Esophagus squamous epithelium (tissue), 4 donors: ENCODE measurements at regions not wholly inside any gene's neighbourhood (a gene's known extent, or its start where the extent isn't known, plus 50 kb on each side); places are given as distances from the start of the nearest gene placed in this dataset.

Experiments used
- CTCF ChIP-seq, 6 experiments: fragments of 450-650 bp in 4 of 6; fragments of 200-600 bp in 2 of 6; sonication (generic) in 2 of 6; IDR thresholded peaks; one replicate each; pipeline ENCODE4 v1.5.1; 2016 to 2019; ENCODE audit warnings: antibody characterized with exemption in 6 of 6, mild to moderate bottlenecking in 4 of 6, moderate library complexity in 4 of 6
- POLR2A ChIP-seq, 4 donors: fragments of 450-650 bp; IDR thresholded peaks; one replicate each; pipeline ENCODE4 v1.6.1; 2017; ENCODE audit warnings: antibody characterized with exemption in 4 of 4, mild to moderate bottlenecking in 4 of 4, moderate library complexity in 3 of 4

DNA sequence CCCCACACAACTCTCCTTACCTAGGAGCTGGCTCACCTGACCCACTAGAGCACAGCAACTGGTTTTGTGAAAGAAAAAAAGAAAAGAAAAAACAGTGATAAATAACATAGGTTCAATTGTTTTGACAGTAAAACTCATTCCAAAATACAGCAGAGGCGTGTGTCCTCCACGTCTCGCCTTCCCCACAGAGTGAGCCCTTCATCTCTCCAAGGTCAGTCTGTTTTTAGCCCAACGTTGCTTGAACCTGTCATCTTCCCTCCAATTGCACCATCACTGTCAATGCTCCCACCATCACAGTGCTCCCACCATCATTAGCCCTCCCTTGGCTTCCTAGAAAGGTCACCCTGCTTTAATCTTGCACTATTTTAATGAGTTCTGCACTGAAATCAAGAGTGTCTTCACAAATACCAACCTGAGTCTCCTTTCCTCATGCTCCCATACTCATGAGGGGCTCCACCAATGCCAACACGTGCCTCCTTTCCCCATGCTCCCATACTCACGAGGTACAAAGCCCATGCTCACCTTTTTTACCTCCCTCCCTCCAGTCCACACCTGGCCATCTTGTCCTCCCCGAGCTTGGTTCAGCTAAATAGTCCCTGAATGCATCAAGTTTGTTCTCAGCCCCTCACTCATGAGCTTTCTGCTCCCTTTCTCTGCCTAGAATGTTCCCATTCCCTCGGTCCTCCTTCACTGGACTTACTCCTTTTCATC lies 103.7 kb downstream of the IRS2 start:
- TF ChIP-seq CTCF (IDR thresholded peaks at IDR 0.05) (no peak), POLR2A (IDR thresholded peaks at IDR 0.05) (no peak)
